ENCODE measurements at regions not wholly inside any gene's neighbourhood (a gene's known extent, or its start where the extent isn't known, plus 50 kb on each side); places are given as distances from the start of the nearest gene placed in this dataset.

GRCh38 chr9:680106-680505 lies 161.4 kb upstream of the DMRT1 start (continued):
- TF ChIP-seq TBP (IDR thresholded peaks at IDR 0.05; ENCODE audit: low read depth, low read length) (no peak), TAF7 (optimal IDR thresholded peaks at IDR 0.05; ENCODE audit: borderline replicate concordance, low read depth, low read length) (no peak)

All from H1 (cell line).